KMS-11 (cell line): ENCODE measurements at regions not wholly inside any gene's neighbourhood (a gene's known extent, or its start where the extent isn't known, plus 50 kb on each side); places are given as distances from the start of the nearest gene placed in this dataset.
"Not testable (repeated sequence)": the region's sequence is repeated elsewhere in the genome, so short reads cannot be mapped to it uniquely, and the experiment has no call there.

Experiments
- H2AFZ ChIP-seq: fragments of 200-600 bp; sonication (generic); 2 replicates; pipeline ENCODE4 v1.6.1; 2016; ENCODE audit warnings: antibody characterized with exemption, mixed run types, low read depth
- H3K27ac ChIP-seq: fragments of 200-600 bp; sonication (generic); 2 replicates; pipeline ENCODE4 v1.6.1; 2016; ENCODE audit warnings: mild to moderate bottlenecking, mixed run types
- H3K27me3 ChIP-seq: fragments of 200-600 bp; sonication (generic); 2 replicates; pipeline ENCODE4 v1.6.1; 2017; ENCODE audit warnings: mild to moderate bottlenecking, low read depth, mixed run types, moderate library complexity; ENCODE audit not compliant: insufficient read depth
- H3K36me3 ChIP-seq: fragments of 200-600 bp; sonication (generic); 2 replicates; pipeline ENCODE4 v1.6.1; 2017; ENCODE audit warnings: mild to moderate bottlenecking, mixed run types; ENCODE audit not compliant: insufficient read depth
- H3K4me1 ChIP-seq: fragments of 200-600 bp; sonication (generic); 2 replicates; pipeline ENCODE4 v1.6.1; 2016; ENCODE audit warnings: mild to moderate bottlenecking, low read depth, mixed run types; ENCODE audit not compliant: poor library complexity, severe bottlenecking
- H3K4me2 ChIP-seq: fragments of 200-600 bp; sonication (generic); 2 replicates; pipeline ENCODE4 v1.7.0; 2016; ENCODE audit warnings: mild to moderate bottlenecking, mixed run types
- H3K4me3 ChIP-seq: fragments of 200-600 bp; sonication (generic); IDR thresholded peaks from 2 replicates; pipeline ENCODE4 v1.6.1; 2017; ENCODE audit warnings: low read depth, low read length, mixed read lengths; ENCODE audit not compliant: insufficient read depth
- H3K79me2 ChIP-seq: fragments of 200-600 bp; sonication (generic); 2 replicates; pipeline ENCODE4 v1.6.1; 2016; ENCODE audit warnings: low read depth, mixed run types; ENCODE audit not compliant: insufficient read depth
- H3K9ac ChIP-seq: fragments of 200-600 bp; sonication (generic); 2 replicates; pipeline ENCODE4 v1.6.1; 2016; ENCODE audit warnings: mild to moderate bottlenecking, mixed run types
- H4K20me1 ChIP-seq: fragments of 200-600 bp; sonication (generic); 2 replicates; pipeline ENCODE4 v1.6.1; 2016; ENCODE audit warnings: mild to moderate bottlenecking, mixed run types; ENCODE audit not compliant: insufficient read depth
- TF ChIP-seq, protein P1 (sequence below): fragments of 200-600 bp; sonication (generic); conservative IDR thresholded peaks from 2 replicates; pipeline ENCODE4 v1.6.1; 2017; ENCODE audit warnings: low read depth, mild to moderate bottlenecking, antibody characterized with exemption, low read length, moderate library complexity, mixed read lengths

DNA sequence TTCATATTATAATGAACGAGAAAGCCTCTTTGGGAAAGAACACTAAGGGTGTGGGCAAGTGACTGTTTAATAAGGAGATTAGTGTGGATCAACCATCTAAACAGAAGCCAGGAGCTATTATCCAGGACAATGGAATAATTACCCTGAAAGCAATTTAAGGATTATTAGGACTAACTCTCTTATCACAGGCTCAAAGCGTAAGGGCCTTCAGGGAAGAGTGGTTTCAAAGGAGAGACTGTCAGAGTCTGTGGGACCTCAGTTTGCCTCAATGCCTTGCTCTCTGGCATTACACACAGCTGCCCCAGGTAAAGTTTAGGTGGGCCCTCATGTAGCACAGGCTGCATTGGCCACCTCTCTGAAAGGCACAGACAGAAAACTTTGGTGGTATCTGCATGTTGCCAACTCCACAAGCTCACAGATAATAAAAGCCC is 717.2 kb upstream of the ADGRL3 start:
- Histone ChIP-seq H3K27ac (no peak overlapping the region), H3K79me2 (no peaks in the 10 kb centered on the region), H3K4me2 (no peak overlapping the region), H2AFZ (no peak overlapping the region), H3K9ac (no peak overlapping the region), H3K27me3 (no peaks in the 10 kb centered on the region), H3K4me3 (no peak overlapping the region), H3K4me1 (no peaks in the 10 kb centered on the region), H4K20me1 (no peaks in the 10 kb centered on the region), H3K36me3 (no peaks in the 10 kb centered on the region)
- TF ChIP-seq, protein P1, sequence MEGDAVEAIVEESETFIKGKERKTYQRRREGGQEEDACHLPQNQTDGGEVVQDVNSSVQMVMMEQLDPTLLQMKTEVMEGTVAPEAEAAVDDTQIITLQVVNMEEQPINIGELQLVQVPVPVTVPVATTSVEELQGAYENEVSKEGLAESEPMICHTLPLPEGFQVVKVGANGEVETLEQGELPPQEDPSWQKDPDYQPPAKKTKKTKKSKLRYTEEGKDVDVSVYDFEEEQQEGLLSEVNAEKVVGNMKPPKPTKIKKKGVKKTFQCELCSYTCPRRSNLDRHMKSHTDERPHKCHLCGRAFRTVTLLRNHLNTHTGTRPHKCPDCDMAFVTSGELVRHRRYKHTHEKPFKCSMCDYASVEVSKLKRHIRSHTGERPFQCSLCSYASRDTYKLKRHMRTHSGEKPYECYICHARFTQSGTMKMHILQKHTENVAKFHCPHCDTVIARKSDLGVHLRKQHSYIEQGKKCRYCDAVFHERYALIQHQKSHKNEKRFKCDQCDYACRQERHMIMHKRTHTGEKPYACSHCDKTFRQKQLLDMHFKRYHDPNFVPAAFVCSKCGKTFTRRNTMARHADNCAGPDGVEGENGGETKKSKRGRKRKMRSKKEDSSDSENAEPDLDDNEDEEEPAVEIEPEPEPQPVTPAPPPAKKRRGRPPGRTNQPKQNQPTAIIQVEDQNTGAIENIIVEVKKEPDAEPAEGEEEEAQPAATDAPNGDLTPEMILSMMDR: no peak

DNA sequence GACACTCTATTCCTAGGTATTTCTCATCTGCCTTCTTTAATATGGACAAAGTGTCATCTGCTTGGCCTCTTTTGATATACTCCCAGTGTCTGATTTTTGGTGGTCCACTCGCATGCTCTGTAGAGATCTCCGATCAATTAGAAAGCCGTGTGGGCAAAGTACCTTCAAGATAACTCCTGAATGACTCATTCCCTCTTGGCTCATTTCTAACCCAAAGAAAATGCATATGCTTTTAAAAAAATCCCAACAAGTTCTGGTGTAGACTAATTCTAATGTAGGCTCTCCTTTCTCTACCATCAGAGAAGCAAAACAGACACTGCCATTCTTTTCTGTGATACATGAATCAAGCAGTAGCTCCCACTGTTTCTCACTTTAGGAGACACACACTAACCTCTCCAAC is 714.9 kb upstream of the ADGRL3 start:
- Histone ChIP-seq H3K36me3 (no peaks in the 10 kb centered on the region), H3K79me2 (no peaks in the 10 kb centered on the region), H3K4me1 (no peaks in the 10 kb centered on the region), H2AFZ (no peak overlapping the region), H3K4me2 (no peak overlapping the region), H3K9ac (no peak overlapping the region), H3K27ac (no peak overlapping the region), H3K4me3 (no peak overlapping the region), H3K27me3 (no peaks in the 10 kb centered on the region), H4K20me1 (no peaks in the 10 kb centered on the region)
- TF ChIP-seq, protein P1: no peak

DNA sequence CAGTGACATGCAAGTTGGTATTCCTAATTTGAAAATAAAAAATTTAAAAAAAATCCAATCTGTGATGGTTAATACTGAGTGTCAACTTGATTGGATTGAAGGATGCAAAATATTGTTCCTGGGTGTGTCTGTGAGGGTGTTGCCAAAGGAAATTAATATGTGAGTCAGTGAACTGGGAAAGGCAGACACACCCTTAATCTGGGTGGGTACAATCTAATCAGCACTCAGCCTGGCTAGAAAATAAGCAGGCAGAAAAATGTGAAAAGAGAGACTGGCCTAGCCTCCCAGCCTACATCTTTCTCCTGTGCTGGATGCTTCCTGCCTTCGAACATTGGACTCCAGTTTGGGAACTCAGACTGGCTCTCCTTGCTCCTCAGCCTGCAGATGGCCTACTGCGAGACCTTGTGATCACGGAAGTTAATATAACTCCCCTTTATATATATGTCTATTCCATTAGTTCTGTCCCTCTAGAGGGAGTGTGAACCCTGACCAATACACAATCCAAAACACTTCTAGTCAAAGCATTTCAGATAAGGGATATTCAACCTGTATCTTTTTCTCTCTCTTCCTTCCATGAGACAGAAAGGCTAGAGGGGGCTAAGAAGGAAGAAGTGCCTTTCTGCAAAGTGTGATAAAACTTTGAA is 712.9 kb upstream of the ADGRL3 start:
- not testable (repeated sequence) for H3K36me3 ChIP-seq, H3K27me3 ChIP-seq, H2AFZ ChIP-seq, H3K4me2 ChIP-seq, H3K9ac ChIP-seq, H3K4me1 ChIP-seq, H3K79me2 ChIP-seq, H4K20me1 ChIP-seq, H3K27ac ChIP-seq, H3K4me3 ChIP-seq

DNA sequence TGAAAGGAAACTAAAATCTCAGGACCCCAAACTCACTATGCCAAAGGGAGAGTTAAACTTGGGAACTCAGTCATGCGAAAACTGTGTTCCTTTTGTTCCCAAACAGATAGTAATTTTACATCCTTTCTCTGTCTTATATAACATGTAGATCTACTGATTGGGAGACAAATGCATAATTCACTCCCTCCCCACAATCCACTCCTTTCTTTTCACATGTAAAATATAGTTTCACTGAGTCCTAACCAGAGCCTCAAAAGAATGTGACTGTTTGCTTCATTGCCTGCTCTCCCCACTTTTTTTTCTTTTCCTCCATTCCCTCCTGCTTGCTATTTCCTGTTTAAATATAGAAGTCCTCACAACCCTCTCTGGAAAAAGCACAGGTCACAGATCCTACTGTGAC is 699.3 kb upstream of the ADGRL3 start:
- Histone ChIP-seq H3K4me1 (no peaks in the 10 kb centered on the region), H3K36me3 (no peaks in the 10 kb centered on the region), H3K79me2 (no peaks in the 10 kb centered on the region), H3K9ac (no peak overlapping the region), H3K27me3 (no peaks in the 10 kb centered on the region), H3K27ac (no peak overlapping the region), H3K4me2 (no peak overlapping the region), H4K20me1 (no peaks in the 10 kb centered on the region), H2AFZ (no peak overlapping the region), H3K4me3 (no peak overlapping the region)
- TF ChIP-seq, protein P1: no peak

DNA sequence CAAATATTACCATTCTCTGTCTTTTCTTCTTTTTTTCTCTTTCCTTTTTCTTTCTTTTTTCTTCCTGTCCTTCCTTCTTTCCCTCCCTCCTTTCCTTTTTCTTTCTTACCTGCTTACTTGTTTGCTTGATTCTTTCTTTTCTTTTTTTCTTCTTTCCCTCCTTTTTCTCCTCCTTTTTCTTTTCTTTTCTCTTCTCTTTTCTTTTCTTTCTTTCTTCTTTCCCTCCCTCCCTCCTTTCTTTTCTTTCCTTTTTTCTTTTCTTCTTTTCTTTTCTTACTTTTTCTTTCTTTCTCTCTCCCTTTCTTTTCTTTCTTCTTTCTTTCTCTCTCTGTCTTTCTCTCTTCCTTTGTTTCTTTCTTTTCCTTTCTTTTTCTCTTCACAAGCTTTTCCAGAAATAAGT is 697.4 kb upstream of the ADGRL3 start:
- Histone ChIP-seq H3K27me3 (no peaks in the 10 kb centered on the region), H3K36me3 (no peaks in the 10 kb centered on the region), H3K4me3 (no peak overlapping the region), H3K79me2 (no peaks in the 10 kb centered on the region), H3K4me1 (no peaks in the 10 kb centered on the region), H3K27ac (no peak overlapping the region), H4K20me1 (no peaks in the 10 kb centered on the region), H2AFZ (no peak overlapping the region), H3K4me2 (no peak overlapping the region), H3K9ac (no peak overlapping the region)
- TF ChIP-seq, protein P1: no peak
